GM10266 (cell line): ENCODE measurements at regions not wholly inside any gene's neighbourhood (a gene's known extent, or its start where the extent isn't known, plus 50 kb on each side); places are given as distances from the start of the nearest gene placed in this dataset.

Source experiments
- DNase-seq: peaks from one replicate; pipeline ENCODE4 v3.0.0; 2012; ENCODE audit errors: extremely low spot score
- TF ChIP-seq, protein P1 (sequence below): IDR thresholded peaks from 2 replicates; pipeline ENCODE4 v1.5.1; 2012; ENCODE audit warnings: mild to moderate bottlenecking, low read depth; ENCODE audit not compliant: control insufficient read depth, insufficient read depth; ENCODE audit errors: missing control alignments

- TF ChIP-seq, protein P1, sequence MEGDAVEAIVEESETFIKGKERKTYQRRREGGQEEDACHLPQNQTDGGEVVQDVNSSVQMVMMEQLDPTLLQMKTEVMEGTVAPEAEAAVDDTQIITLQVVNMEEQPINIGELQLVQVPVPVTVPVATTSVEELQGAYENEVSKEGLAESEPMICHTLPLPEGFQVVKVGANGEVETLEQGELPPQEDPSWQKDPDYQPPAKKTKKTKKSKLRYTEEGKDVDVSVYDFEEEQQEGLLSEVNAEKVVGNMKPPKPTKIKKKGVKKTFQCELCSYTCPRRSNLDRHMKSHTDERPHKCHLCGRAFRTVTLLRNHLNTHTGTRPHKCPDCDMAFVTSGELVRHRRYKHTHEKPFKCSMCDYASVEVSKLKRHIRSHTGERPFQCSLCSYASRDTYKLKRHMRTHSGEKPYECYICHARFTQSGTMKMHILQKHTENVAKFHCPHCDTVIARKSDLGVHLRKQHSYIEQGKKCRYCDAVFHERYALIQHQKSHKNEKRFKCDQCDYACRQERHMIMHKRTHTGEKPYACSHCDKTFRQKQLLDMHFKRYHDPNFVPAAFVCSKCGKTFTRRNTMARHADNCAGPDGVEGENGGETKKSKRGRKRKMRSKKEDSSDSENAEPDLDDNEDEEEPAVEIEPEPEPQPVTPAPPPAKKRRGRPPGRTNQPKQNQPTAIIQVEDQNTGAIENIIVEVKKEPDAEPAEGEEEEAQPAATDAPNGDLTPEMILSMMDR = no peak
- DNase-seq = no peak
These were observed 68.3 kb downstream of the SYF2 start for GRCh38 chr1:25163986-25164385.

- TF ChIP-seq, protein P1 = no peak
- no peak for DNase-seq
These were observed 70.3 kb downstream of the SYF2 start for GRCh38 chr1:25161981-25162380.

GRCh38 chr1:25157846-25158245, 74.5 kb downstream of the SYF2 start:
- DNase-seq = no peak
- TF ChIP-seq, protein P1 = no peak

- no peak for DNase-seq
- TF ChIP-seq, protein P1 = no peak
These were observed 81.3 kb downstream of the SYF2 start for GRCh38 chr1:25150985-25151495.

DNA sequence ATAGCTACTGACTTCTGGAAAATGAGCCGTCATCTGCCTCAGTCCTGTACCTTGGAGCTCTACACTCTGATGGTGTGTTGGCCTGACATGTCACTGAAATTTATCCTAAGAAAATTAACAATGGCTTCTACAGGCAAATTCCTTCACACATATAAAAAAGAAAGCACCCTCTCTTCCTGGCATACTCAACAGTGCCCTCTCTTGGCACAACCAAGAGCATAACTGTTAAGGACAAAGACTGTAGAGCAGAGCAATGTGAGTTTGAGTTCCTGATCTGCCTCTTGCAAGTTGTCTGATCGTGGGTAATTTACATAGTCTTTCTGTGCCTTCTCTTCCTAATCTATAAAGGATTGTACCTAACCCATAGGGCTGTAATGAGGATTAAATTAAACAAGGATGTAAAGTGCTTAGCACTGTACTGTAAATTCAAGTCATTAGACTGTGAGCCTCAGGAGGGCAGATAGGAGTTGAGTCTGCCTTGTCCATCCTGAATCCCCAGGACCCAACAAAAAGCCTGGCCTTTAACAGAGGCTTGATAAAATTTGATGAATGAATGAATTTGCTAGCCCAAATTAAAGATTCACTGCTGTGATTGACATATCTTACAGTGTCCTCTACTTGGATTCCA, 83.5 kb downstream of the SYF2 start:
- DNase-seq = peak; percentile 47
- TF ChIP-seq, protein P1 = peak; percentile 74

DNA sequence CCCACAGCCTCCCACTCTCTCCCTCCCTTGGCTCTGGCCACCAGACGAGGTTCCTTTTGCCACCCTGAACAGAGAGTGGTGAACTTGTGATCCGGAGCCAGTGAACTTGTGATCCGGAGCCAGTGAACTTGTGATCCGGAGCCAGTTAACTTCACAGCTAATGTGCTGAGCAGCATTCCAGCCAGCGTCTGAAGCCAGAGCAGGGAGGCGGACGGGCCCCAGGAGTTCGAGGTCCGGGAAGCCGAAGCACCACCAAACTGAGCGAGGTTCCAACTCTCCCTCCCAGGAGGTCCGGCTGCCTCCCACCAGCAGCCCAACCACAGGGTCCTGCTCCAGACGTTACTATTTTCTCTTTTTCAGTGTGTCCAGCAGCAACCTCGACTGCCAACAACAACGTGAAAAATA, 85.8 kb downstream of the SYF2 start:
- DNase-seq = no peak
- TF ChIP-seq, protein P1 = no peak

GRCh38 chr1:25145775-25146393, 86.4 kb downstream of the SYF2 start:
- peak; percentile 34 for DNase-seq

More at GRCh38 chr1:25145775-25146393, 86.4 kb downstream of the SYF2 start:
- TF ChIP-seq, protein P1 = no peak
